ENCODE measurements at regions not wholly inside any gene's neighbourhood (a gene's known extent, or its start where the extent isn't known, plus 50 kb on each side); places are given as distances from the start of the nearest gene placed in this dataset.

- no peak overlapping the region for H3K9ac ChIP-seq (ENCODE audit: low read length)
- no peak overlapping the region for H4K8ac ChIP-seq (ENCODE audit: low read depth, low read length)
- H2AK5ac ChIP-seq (ENCODE audit: low read length), result no peak overlapping the region
- no peak overlapping the region for H3K56ac ChIP-seq (ENCODE audit: low read length)
- H3K4ac ChIP-seq (ENCODE audit: low read depth, low read length), result no peak overlapping the region
- no peak overlapping the region for H3K4me2 ChIP-seq (ENCODE audit: low read length)
- H3K27ac ChIP-seq (ENCODE audit: low read depth, low read length), result no peak overlapping the region
- H3K18ac ChIP-seq (ENCODE audit: low read length), result no peak overlapping the region
- no peak overlapping the region for H4K5ac ChIP-seq (ENCODE audit: low read length)
- H3K27me3 ChIP-seq (ENCODE audit: insufficient read depth, low read length, poor library complexity), result no peaks in the 10 kb centered on the region
- no peaks in the 10 kb centered on the region for H3K79me1 ChIP-seq (ENCODE audit: low read length)
- DNase-seq, result no peak
- no peak overlapping the region for H3K23ac ChIP-seq (ENCODE audit: low read length)
- no peak overlapping the region for H2BK5ac ChIP-seq (ENCODE audit: low read length)
- H3K79me2 ChIP-seq (ENCODE audit: control insufficient read depth, insufficient read depth, low read length), result no peaks in the 10 kb centered on the region
- no peak overlapping the region for H3K4me3 ChIP-seq (ENCODE audit: low read length)
- H2BK15ac ChIP-seq (replicated peaks; ENCODE audit: low read depth), result no peak overlapping the region
- no peak overlapping the region for H2BK120ac ChIP-seq (ENCODE audit: low read depth, low read length)
- no peaks in the 10 kb centered on the region for H3K4me1 ChIP-seq (ENCODE audit: control insufficient read depth, low read depth, low read length)
- no peaks in the 10 kb centered on the region for H3K36me3 ChIP-seq (ENCODE audit: control insufficient read depth, insufficient read depth, low read length)
These were observed 171.9 kb upstream of the RBPJ start for GRCh38 chr4:26148927-26149326.

GRCh38 chr4:26150948-26151347, 169.9 kb upstream of the RBPJ start:
- no peak overlapping the region for H3K4me3 ChIP-seq (ENCODE audit: low read length)

GRCh38 chr4:26151615-26152014, 169.2 kb upstream of the RBPJ start:
- no peak overlapping the region for H3K4me2 ChIP-seq (ENCODE audit: low read length)
- H4K8ac ChIP-seq (ENCODE audit: low read depth, low read length), result no peak overlapping the region
- no peak overlapping the region for H2BK120ac ChIP-seq (ENCODE audit: low read depth, low read length)
- no peaks in the 10 kb centered on the region for H3K79me1 ChIP-seq (ENCODE audit: low read length)
- H3K56ac ChIP-seq (ENCODE audit: low read length), result no peak overlapping the region
- H3K79me2 ChIP-seq (ENCODE audit: control insufficient read depth, insufficient read depth, low read length), result no peaks in the 10 kb centered on the region
- no peak overlapping the region for H2BK5ac ChIP-seq (ENCODE audit: low read length)
- H2AK5ac ChIP-seq (ENCODE audit: low read length), result no peak overlapping the region
- H3K27me3 ChIP-seq (ENCODE audit: insufficient read depth, low read length, poor library complexity), result no peaks in the 10 kb centered on the region
- no peak overlapping the region for H3K23ac ChIP-seq (ENCODE audit: low read length)
- H3K4me3 ChIP-seq (ENCODE audit: low read length), result no peak overlapping the region
- H3K4me1 ChIP-seq (ENCODE audit: control insufficient read depth, low read depth, low read length), result no peaks in the 10 kb centered on the region
- no peak overlapping the region for H3K27ac ChIP-seq (ENCODE audit: low read depth, low read length)
- no peak overlapping the region for H3K4ac ChIP-seq (ENCODE audit: low read depth, low read length)
- DNase-seq, result no peak
- no peak overlapping the region for H3K18ac ChIP-seq (ENCODE audit: low read length)
- no peak overlapping the region for H4K5ac ChIP-seq (ENCODE audit: low read length)
- no peaks in the 10 kb centered on the region for H3K36me3 ChIP-seq (ENCODE audit: control insufficient read depth, insufficient read depth, low read length)
- no CpG with 5 or more reads among the region's 7 CpGs for WGBS (ENCODE audit: extremely low coverage, insufficient coverage, low lambda C conversion rate)
- no peak overlapping the region for H3K9ac ChIP-seq (ENCODE audit: low read length)
- no peak overlapping the region for H2BK15ac ChIP-seq (replicated peaks; ENCODE audit: low read depth)

More at GRCh38 chr4:26150948-26151347, 169.9 kb upstream of the RBPJ start:
- no CpG with 5 or more reads among the region's 5 CpGs for WGBS (ENCODE audit: extremely low coverage, insufficient coverage, low lambda C conversion rate)
- no peak overlapping the region for H2BK15ac ChIP-seq (replicated peaks; ENCODE audit: low read depth)
- no peak for DNase-seq
- no peak overlapping the region for H3K4ac ChIP-seq (ENCODE audit: low read depth, low read length)
- H3K23ac ChIP-seq (ENCODE audit: low read length), result no peak overlapping the region
- H3K18ac ChIP-seq (ENCODE audit: low read length), result no peak overlapping the region
- H2AK5ac ChIP-seq (ENCODE audit: low read length), result no peak overlapping the region
- H3K4me2 ChIP-seq (ENCODE audit: low read length), result no peak overlapping the region
- no peak overlapping the region for H4K8ac ChIP-seq (ENCODE audit: low read depth, low read length)
- no peaks in the 10 kb centered on the region for H3K4me1 ChIP-seq (ENCODE audit: control insufficient read depth, low read depth, low read length)
- no peak overlapping the region for H4K5ac ChIP-seq (ENCODE audit: low read length)
- H3K9ac ChIP-seq (ENCODE audit: low read length), result no peak overlapping the region
- H3K56ac ChIP-seq (ENCODE audit: low read length), result no peak overlapping the region
- H2BK120ac ChIP-seq (ENCODE audit: low read depth, low read length), result no peak overlapping the region
- H3K79me2 ChIP-seq (ENCODE audit: control insufficient read depth, insufficient read depth, low read length), result no peaks in the 10 kb centered on the region
- H3K27ac ChIP-seq (ENCODE audit: low read depth, low read length), result no peak overlapping the region
- H3K79me1 ChIP-seq (ENCODE audit: low read length), result no peaks in the 10 kb centered on the region
- H3K27me3 ChIP-seq (ENCODE audit: insufficient read depth, low read length, poor library complexity), result no peaks in the 10 kb centered on the region
- no peak overlapping the region for H2BK5ac ChIP-seq (ENCODE audit: low read length)
- H3K36me3 ChIP-seq (ENCODE audit: control insufficient read depth, insufficient read depth, low read length), result no peaks in the 10 kb centered on the region

GRCh38 chr4:26152056-26152455, 168.8 kb upstream of the RBPJ start:
- Histone ChIP-seq H3K79me1 (ENCODE audit: low read length) (no peaks in the 10 kb centered on the region), H4K8ac (ENCODE audit: low read depth, low read length) (no peak overlapping the region), H3K4ac (ENCODE audit: low read depth, low read length) (no peak overlapping the region), H3K36me3 (ENCODE audit: control insufficient read depth, insufficient read depth, low read length) (no peaks in the 10 kb centered on the region), H3K4me3 (ENCODE audit: low read length) (no peak overlapping the region), H3K9ac (ENCODE audit: low read length) (no peak overlapping the region), H2BK5ac (ENCODE audit: low read length) (no peak overlapping the region), H3K23ac (ENCODE audit: low read length) (no peak overlapping the region), H2BK120ac (ENCODE audit: low read depth, low read length) (no peak overlapping the region), H3K27ac (ENCODE audit: low read depth, low read length) (no peak overlapping the region), H2AK5ac (ENCODE audit: low read length) (no peak overlapping the region), H3K27me3 (ENCODE audit: insufficient read depth, low read length, poor library complexity) (no peaks in the 10 kb centered on the region), H3K4me1 (ENCODE audit: control insufficient read depth, low read depth, low read length) (no peaks in the 10 kb centered on the region), H3K56ac (ENCODE audit: low read length) (no peak overlapping the region), H4K5ac (ENCODE audit: low read length) (no peak overlapping the region), H2BK15ac (replicated peaks; ENCODE audit: low read depth) (no peak overlapping the region), H3K79me2 (ENCODE audit: control insufficient read depth, insufficient read depth, low read length) (no peaks in the 10 kb centered on the region), H3K4me2 (ENCODE audit: low read length) (no peak overlapping the region), H3K18ac (ENCODE audit: low read length) (no peak overlapping the region)
- no peak for DNase-seq
- no CpG with 5 or more reads among the region's 6 CpGs for WGBS (ENCODE audit: extremely low coverage, insufficient coverage, low lambda C conversion rate)

GRCh38 chr4:26157541-26157940, 163.3 kb upstream of the RBPJ start:
- H3K79me2 ChIP-seq (ENCODE audit: control insufficient read depth, insufficient read depth, low read length), result no peaks in the 10 kb centered on the region
- no peak overlapping the region for H2BK120ac ChIP-seq (ENCODE audit: low read depth, low read length)
- no peak overlapping the region for H3K4ac ChIP-seq (ENCODE audit: low read depth, low read length)
- no peak overlapping the region for H3K27ac ChIP-seq (ENCODE audit: low read depth, low read length)
- H3K4me2 ChIP-seq (ENCODE audit: low read length), result no peak overlapping the region
- no peak overlapping the region for H2BK15ac ChIP-seq (replicated peaks; ENCODE audit: low read depth)
- H3K4me1 ChIP-seq (ENCODE audit: control insufficient read depth, low read depth, low read length), result no peaks in the 10 kb centered on the region
- H2AK5ac ChIP-seq (ENCODE audit: low read length), result no peak overlapping the region
- no peak overlapping the region for H2BK5ac ChIP-seq (ENCODE audit: low read length)
- H3K79me1 ChIP-seq (ENCODE audit: low read length), result no peaks in the 10 kb centered on the region
- H4K5ac ChIP-seq (ENCODE audit: low read length), result no peak overlapping the region
- no peaks in the 10 kb centered on the region for H3K27me3 ChIP-seq (ENCODE audit: insufficient read depth, low read length, poor library complexity)
- no peak overlapping the region for H3K9ac ChIP-seq (ENCODE audit: low read length)
- no peaks in the 10 kb centered on the region for H3K36me3 ChIP-seq (ENCODE audit: control insufficient read depth, insufficient read depth, low read length)
- H4K8ac ChIP-seq (ENCODE audit: low read depth, low read length), result no peak overlapping the region
- H3K23ac ChIP-seq (ENCODE audit: low read length), result no peak overlapping the region
- DNase-seq, result no peak
- no peak overlapping the region for H3K18ac ChIP-seq (ENCODE audit: low read length)
- H3K4me3 ChIP-seq (ENCODE audit: low read length), result no peak overlapping the region
- no peak overlapping the region for H3K56ac ChIP-seq (ENCODE audit: low read length)

GRCh38 chr4:26160591-26160990, 160.2 kb upstream of the RBPJ start:
- H3K4me3 ChIP-seq (ENCODE audit: low read length), result no peak overlapping the region

More at GRCh38 chr4:26160591-26160990, 160.2 kb upstream of the RBPJ start:
- no peak overlapping the region for H3K27ac ChIP-seq (ENCODE audit: low read depth, low read length)
- no peak for DNase-seq
- H3K36me3 ChIP-seq (ENCODE audit: control insufficient read depth, insufficient read depth, low read length), result no peaks in the 10 kb centered on the region
- no peak overlapping the region for H3K9ac ChIP-seq (ENCODE audit: low read length)
- no peak overlapping the region for H2BK120ac ChIP-seq (ENCODE audit: low read depth, low read length)
- H3K4me1 ChIP-seq (ENCODE audit: control insufficient read depth, low read depth, low read length), result no peaks in the 10 kb centered on the region
- no peak overlapping the region for H3K4me2 ChIP-seq (ENCODE audit: low read length)
- WGBS (ENCODE audit: extremely low coverage, insufficient coverage, low lambda C conversion rate), result no CpG with 5 or more reads among the region's 3 CpGs
- no peaks in the 10 kb centered on the region for H3K79me1 ChIP-seq (ENCODE audit: low read length)
- no peak overlapping the region for H3K23ac ChIP-seq (ENCODE audit: low read length)
- no peak overlapping the region for H3K18ac ChIP-seq (ENCODE audit: low read length)
- H3K79me2 ChIP-seq (ENCODE audit: control insufficient read depth, insufficient read depth, low read length), result no peaks in the 10 kb centered on the region
- H2BK15ac ChIP-seq (replicated peaks; ENCODE audit: low read depth), result no peak overlapping the region
- no peak overlapping the region for H2BK5ac ChIP-seq (ENCODE audit: low read length)
- no peak overlapping the region for H3K4ac ChIP-seq (ENCODE audit: low read depth, low read length)
- H4K5ac ChIP-seq (ENCODE audit: low read length), result no peak overlapping the region
- H4K8ac ChIP-seq (ENCODE audit: low read depth, low read length), result no peak overlapping the region
- no peak overlapping the region for H2AK5ac ChIP-seq (ENCODE audit: low read length)
- no peaks in the 10 kb centered on the region for H3K27me3 ChIP-seq (ENCODE audit: insufficient read depth, low read length, poor library complexity)
- H3K56ac ChIP-seq (ENCODE audit: low read length), result no peak overlapping the region

All from mesendoderm (in vitro differentiated cells).